ENCODE measurements at regions not wholly inside any gene's neighbourhood (a gene's known extent, or its start where the extent isn't known, plus 50 kb on each side); places are given as distances from the start of the nearest gene placed in this dataset.

DNA sequence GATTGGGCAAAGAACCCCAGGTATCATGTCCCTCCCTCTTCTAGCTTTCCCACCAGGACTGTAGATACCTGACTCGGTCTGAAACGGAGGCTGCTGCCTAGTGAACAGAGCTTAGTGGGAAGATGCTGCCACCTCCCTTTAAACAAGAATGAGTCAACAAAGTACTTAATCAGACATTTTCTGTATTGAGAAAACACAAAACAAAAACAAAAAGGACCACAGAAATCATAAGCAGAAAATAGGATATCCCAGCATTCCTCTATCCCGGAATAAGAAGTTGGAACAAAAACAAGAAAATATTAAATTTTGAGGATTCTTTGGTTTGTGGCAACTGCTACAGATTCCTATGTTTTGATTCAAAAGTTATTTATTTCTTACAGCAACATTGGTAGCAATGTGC, 51.7 kb upstream of the COL8A1 start:
- TF ChIP-seq, protein P1, sequence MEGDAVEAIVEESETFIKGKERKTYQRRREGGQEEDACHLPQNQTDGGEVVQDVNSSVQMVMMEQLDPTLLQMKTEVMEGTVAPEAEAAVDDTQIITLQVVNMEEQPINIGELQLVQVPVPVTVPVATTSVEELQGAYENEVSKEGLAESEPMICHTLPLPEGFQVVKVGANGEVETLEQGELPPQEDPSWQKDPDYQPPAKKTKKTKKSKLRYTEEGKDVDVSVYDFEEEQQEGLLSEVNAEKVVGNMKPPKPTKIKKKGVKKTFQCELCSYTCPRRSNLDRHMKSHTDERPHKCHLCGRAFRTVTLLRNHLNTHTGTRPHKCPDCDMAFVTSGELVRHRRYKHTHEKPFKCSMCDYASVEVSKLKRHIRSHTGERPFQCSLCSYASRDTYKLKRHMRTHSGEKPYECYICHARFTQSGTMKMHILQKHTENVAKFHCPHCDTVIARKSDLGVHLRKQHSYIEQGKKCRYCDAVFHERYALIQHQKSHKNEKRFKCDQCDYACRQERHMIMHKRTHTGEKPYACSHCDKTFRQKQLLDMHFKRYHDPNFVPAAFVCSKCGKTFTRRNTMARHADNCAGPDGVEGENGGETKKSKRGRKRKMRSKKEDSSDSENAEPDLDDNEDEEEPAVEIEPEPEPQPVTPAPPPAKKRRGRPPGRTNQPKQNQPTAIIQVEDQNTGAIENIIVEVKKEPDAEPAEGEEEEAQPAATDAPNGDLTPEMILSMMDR (IDR thresholded peaks at IDR 0.05; ENCODE audit: low read length) = no peak
- no peak for TF ChIP-seq EZH2 (optimal IDR thresholded peaks at IDR 0.05; ENCODE audit: low read depth, low read length)
- no peak for TF ChIP-seq EZH2phosphoT487 (IDR thresholded peaks at IDR 0.05; ENCODE audit: low read length)
